Astrocyte of the cerebellum (primary cell): ENCODE measurements at regions not wholly inside any gene's neighbourhood (a gene's known extent, or its start where the extent isn't known, plus 50 kb on each side); places are given as distances from the start of the nearest gene placed in this dataset.

Experiments used
- DNase-seq: peaks from one replicate; pipeline ENCODE4 v3.0.0-alpha.2; 2011; ENCODE audit warnings: low read depth
- H3K4me3 ChIP-seq: 2 replicates; pipeline ENCODE4 v1.5.1; 2011; ENCODE audit warnings: mild to moderate bottlenecking, low read depth, low read length, moderate library complexity
- in situ Hi-C: cut with HindIII; loops from 2 replicates; pipeline ENCODE4 v1.10.0; 2017; ENCODE audit warnings: low sequenced_read_pairs
- TF ChIP-seq, protein P1 (sequence below): IDR thresholded peaks from 2 replicates; pipeline ENCODE4 v1.5.1; 2012; ENCODE audit warnings: low read length, low read depth, moderate library complexity, mild to moderate bottlenecking; ENCODE audit errors: missing control alignments

DNA sequence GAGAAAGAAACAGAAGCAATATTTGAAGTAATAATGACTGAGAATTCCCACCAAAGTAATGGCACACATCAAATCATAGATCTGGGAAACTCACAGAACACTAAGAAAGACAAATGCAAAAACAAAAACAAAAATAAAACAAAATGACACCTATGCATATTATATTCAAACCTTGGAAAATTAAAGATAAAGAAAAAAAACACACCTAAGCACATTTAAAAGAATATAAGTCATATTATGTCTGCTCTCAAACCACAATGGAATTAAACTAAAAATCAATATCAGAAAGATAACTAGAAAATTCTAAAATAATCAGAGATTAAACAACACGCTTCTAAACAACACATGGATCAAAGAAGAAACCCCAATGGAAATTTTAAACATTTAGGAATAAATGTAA lies 59.7 kb upstream of the GALNT5 start:
- in situ Hi-C loops: loop anchor here (25.0 kb wide), 1 partner anchor 886 kb away; no protein-coding TSS in a partner anchor
- TF ChIP-seq, protein P1, sequence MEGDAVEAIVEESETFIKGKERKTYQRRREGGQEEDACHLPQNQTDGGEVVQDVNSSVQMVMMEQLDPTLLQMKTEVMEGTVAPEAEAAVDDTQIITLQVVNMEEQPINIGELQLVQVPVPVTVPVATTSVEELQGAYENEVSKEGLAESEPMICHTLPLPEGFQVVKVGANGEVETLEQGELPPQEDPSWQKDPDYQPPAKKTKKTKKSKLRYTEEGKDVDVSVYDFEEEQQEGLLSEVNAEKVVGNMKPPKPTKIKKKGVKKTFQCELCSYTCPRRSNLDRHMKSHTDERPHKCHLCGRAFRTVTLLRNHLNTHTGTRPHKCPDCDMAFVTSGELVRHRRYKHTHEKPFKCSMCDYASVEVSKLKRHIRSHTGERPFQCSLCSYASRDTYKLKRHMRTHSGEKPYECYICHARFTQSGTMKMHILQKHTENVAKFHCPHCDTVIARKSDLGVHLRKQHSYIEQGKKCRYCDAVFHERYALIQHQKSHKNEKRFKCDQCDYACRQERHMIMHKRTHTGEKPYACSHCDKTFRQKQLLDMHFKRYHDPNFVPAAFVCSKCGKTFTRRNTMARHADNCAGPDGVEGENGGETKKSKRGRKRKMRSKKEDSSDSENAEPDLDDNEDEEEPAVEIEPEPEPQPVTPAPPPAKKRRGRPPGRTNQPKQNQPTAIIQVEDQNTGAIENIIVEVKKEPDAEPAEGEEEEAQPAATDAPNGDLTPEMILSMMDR: no peak

DNA sequence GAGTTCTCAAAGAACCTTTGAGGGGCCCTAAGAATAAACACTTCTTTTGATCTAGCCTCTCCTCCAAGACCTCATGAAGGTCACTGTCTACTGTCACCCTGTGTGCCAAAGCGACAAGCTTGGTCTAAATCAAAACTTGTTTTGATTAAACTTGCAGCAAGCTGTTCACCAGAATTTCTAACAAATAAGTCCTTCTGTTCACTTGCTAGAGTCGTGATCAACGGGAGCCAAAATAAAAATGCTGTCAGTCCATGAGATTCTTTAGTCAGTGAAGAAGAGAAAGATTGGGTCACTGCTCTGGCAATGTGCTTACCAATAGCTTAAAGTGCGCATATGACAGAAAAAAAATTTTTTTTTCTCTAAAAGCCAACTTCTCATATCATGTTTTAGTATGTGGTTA lies 53.9 kb upstream of the GALNT5 start:
- no peak overlapping the region for H3K4me3 ChIP-seq
- DNase-seq: no peak
- in situ Hi-C loops: no loop called here
- TF ChIP-seq, protein P1: no peak

More for the DNA sequence above, 59.7 kb upstream of the GALNT5 start:
- DNase-seq: no peak
- H3K4me3 ChIP-seq: no peak overlapping the region

- in situ Hi-C loops: no loop called here
- no peak overlapping the region for H3K4me3 ChIP-seq
- DNase-seq: no peak
- TF ChIP-seq, protein P1: no peak
These were observed 53.1 kb upstream of the GALNT5 start for GRCh38 chr2:157204401-157204800.

DNA sequence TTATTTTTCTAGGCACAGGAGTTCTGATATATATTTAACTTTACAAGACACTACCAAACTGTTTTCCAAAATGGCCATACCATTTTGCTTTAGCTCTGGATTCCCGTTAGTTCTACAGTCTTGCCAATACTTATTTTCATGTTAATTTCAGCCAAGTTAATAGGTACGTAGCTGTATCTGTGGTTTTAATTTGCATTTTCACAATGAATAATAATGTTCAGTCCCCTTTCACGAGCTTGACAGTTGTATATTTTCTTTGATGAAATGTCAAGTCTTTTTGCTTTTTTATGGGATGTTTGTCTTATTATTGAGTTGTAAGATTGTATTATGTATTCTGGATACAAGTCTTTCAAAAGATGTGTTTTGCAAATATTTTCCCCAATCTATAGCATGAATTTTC lies 50.6 kb upstream of the GALNT5 start:
- in situ Hi-C loops: no loop called here
- TF ChIP-seq, protein P1: no peak
- no peak for DNase-seq
- H3K4me3 ChIP-seq: no peak overlapping the region
